Kidney (tissue), 13 donors: ENCODE measurements at regions not wholly inside any gene's neighbourhood (a gene's known extent, or its start where the extent isn't known, plus 50 kb on each side); places are given as distances from the start of the nearest gene placed in this dataset.

ENCODE experiments used
- DNase-seq, 5 donors: peaks; one replicate each; pipeline ENCODE4 v3.0.0-alpha.2; 2013 to 2020
- FAIRE-seq: peaks from 2 replicates; lab custom pipeline; 2012; peaks lifted over from hg19 to GRCh38; lab: Jason Lieb, UNC
- H3K27ac ChIP-seq, 2 donors: one replicate each; pipeline ENCODE4 v1.7.0; 2013; ENCODE audit warnings: low read depth in 2 of 2, low read length in 2 of 2, inconsistent platforms in 1 of 2
- H3K27me3 ChIP-seq: one replicate; pipeline ENCODE4 v1.7.1; 2013; ENCODE audit warnings: low read length, inconsistent platforms; ENCODE audit not compliant: control insufficient read depth, insufficient read depth
- H3K36me3 ChIP-seq, 3 donors: one replicate each; pipeline versions ENCODE4 v1.7.0 to v1.7.1; 2013; ENCODE audit warnings: low read length in 3 of 3, control low read depth in 1 of 3, inconsistent platforms in 1 of 3; ENCODE audit not compliant: insufficient read depth in 3 of 3, control insufficient read depth in 2 of 3
- H3K4me1 ChIP-seq, 3 donors: one replicate each; pipeline versions ENCODE4 v1.7.0 to v1.7.1; 2013; ENCODE audit warnings: low read length in 3 of 3, inconsistent platforms in 1 of 3, low read depth in 1 of 3; ENCODE audit not compliant: control insufficient read depth in 2 of 3, insufficient read depth in 2 of 3
- H3K4me3 ChIP-seq, 3 donors: one replicate each; pipeline versions ENCODE4 v1.7.0 to v1.8.1; 2013; ENCODE audit warnings: low read length in 3 of 3, control low read depth in 1 of 3, inconsistent platforms in 1 of 3
- H3K9ac ChIP-seq, 3 donors: one replicate each; pipeline versions ENCODE4 v1.7.0 to v1.7.1; 2013; ENCODE audit warnings: low read length in 3 of 3, control low read depth in 1 of 3, inconsistent platforms in 1 of 3
- H3K9me3 ChIP-seq, 3 donors: one replicate each; pipeline versions ENCODE4 v1.7.0 to v1.7.1; 2013; ENCODE audit warnings: low read length in 3 of 3, control low read depth in 1 of 3, inconsistent platforms in 1 of 3; ENCODE audit not compliant: control insufficient read depth in 2 of 3, insufficient read depth in 1 of 3
- CTCF ChIP-seq: IDR thresholded peaks from 3 replicates; pipeline ENCODE4 v1.5.1; 2012; ENCODE audit warnings: mild to moderate bottlenecking, moderate library complexity, borderline replicate concordance; ENCODE audit not compliant: insufficient read depth; ENCODE audit errors: extremely low read depth
- intact Hi-C: fragments of 100-400 bp; cut with DNase I; formaldehyde crosslinking; loops from one replicate; pipeline ENCODE4 v1.11.1; 2022
- donor health status: control.
- donor health status: control.
- donor health status: control.
- donor health status: control.
- donor health status: control.
- donor health status: DM: yes; HTN: yes; CAD: no.
- donor health status: Normal renal cell carcinoma (clear cell type).

- Histone ChIP-seq H3K27me3 (no peaks in the 10 kb centered on the region), H3K4me3 (no peak overlapping the region), H3K4me1 (no peaks in the 10 kb centered on the region), H3K9me3 (no peaks in the 10 kb centered on the region), H3K27ac (no peak overlapping the region), H3K36me3 (no peaks in the 10 kb centered on the region), H3K9ac (no peak overlapping the region)
- intact Hi-C loops, result no loop called here
- FAIRE-seq, result no peak
- no peak for DNase-seq
- TF ChIP-seq CTCF, result no peak
These were observed 239.6 kb upstream of the FSTL5 start for GRCh38 chr4:162403419-162403818.

GRCh38 chr4:162401021-162401420 is 237.2 kb upstream of the FSTL5 start:
- H3K4me3 ChIP-seq, result no peak overlapping the region
- no peaks in the 10 kb centered on the region for H3K9me3 ChIP-seq
- no peaks in the 10 kb centered on the region for H3K36me3 ChIP-seq
- DNase-seq (peak in 2 of 5 donors; percentile 3), FAIRE-seq (no peak)
- TF ChIP-seq CTCF, result no peak
- H3K27ac ChIP-seq, result no peak overlapping the region
- intact Hi-C loops, result no loop called here
- no peaks in the 10 kb centered on the region for H3K4me1 ChIP-seq
- no peaks in the 10 kb centered on the region for H3K27me3 ChIP-seq
- no peak overlapping the region for H3K9ac ChIP-seq

- no peak for TF ChIP-seq CTCF
- Histone ChIP-seq H3K4me1 (no peaks in the 10 kb centered on the region), H3K27ac (no peak overlapping the region), H3K9me3 (no peaks in the 10 kb centered on the region), H3K4me3 (no peak overlapping the region), H3K9ac (no peak overlapping the region), H3K27me3 (no peaks in the 10 kb centered on the region), H3K36me3 (no peaks in the 10 kb centered on the region)
- intact Hi-C loops, result no loop called here
- DNase-seq (no peak), FAIRE-seq (no peak)
These were observed 229.1 kb upstream of the FSTL5 start for GRCh38 chr4:162392946-162393345.

- FAIRE-seq, result no peak
These were observed 202.3 kb upstream of the FSTL5 start for GRCh38 chr4:162366146-162366545.

More at GRCh38 chr4:162366146-162366545, 202.3 kb upstream of the FSTL5 start:
- intact Hi-C loops, result no loop called here
- no peak for TF ChIP-seq CTCF
- Histone ChIP-seq H3K9me3 (no peaks in the 10 kb centered on the region), H3K9ac (no peak overlapping the region), H3K27me3 (no peaks in the 10 kb centered on the region), H3K4me1 (no peaks in the 10 kb centered on the region), H3K27ac (no peak overlapping the region), H3K4me3 (no peak overlapping the region), H3K36me3 (no peaks in the 10 kb centered on the region)
- DNase-seq, result no peak
